Activated CD8-positive, alpha-beta memory T cell treated with anti-CD3 and anti-CD28 coated beads for 48 hours (primary cell): ENCODE measurements at regions not wholly inside any gene's neighbourhood (a gene's known extent, or its start where the extent isn't known, plus 50 kb on each side); places are given as distances from the start of the nearest gene placed in this dataset.

Experiments used
- DNase-seq, 3 experiments: peaks; one replicate each; pipeline ENCODE4 v3.0.0-alpha.2; 2020; ENCODE audit warnings: low read depth in 2 of 3, low spot score in 2 of 3

GRCh38 chr1:185373813-185374529 lies 56.9 kb upstream of the IVNS1ABP start:
- no peak for DNase-seq

- DNase-seq: no peak
Measured at GRCh38 chr1:185369786-185370185, 52.7 kb upstream of the IVNS1ABP start.

GRCh38 chr1:185368913-185369491 lies 52.0 kb upstream of the IVNS1ABP start:
- DNase-seq: no peak

GRCh38 chr1:185368313-185368855 lies 51.3 kb upstream of the IVNS1ABP start:
- DNase-seq: no peak

- no peak for DNase-seq
Measured at GRCh38 chr1:185367218-185367617, 50.2 kb upstream of the IVNS1ABP start.
